HFFc6 (cell line): ENCODE measurements at regions not wholly inside any gene's neighbourhood (a gene's known extent, or its start where the extent isn't known, plus 50 kb on each side); places are given as distances from the start of the nearest gene placed in this dataset.
A peak's percentile ranks its signal among the peaks of the same experiment; 100 is the strongest.

ENCODE experiments used
- DNase-seq: peaks from one replicate; pipeline ENCODE4 v3.0.0-alpha.2; 2018
- H3K27ac Mint-ChIP-seq: 2 replicates; pipeline ENCODE4 v1.8.0; 2020; ENCODE audit warnings: mild to moderate bottlenecking, mixed read lengths
- H3K27me3 Mint-ChIP-seq: 2 replicates; pipeline ENCODE4 v1.8.0; 2021; ENCODE audit warnings: mild to moderate bottlenecking, moderate library complexity, mixed read lengths; ENCODE audit not compliant: insufficient read depth
- H3K36me3 Mint-ChIP-seq: 2 replicates; pipeline ENCODE4 v1.8.0; 2021; ENCODE audit warnings: low read depth, mixed read lengths
- H3K4me1 Mint-ChIP-seq: 2 replicates; pipeline ENCODE4 v1.8.0; 2020; ENCODE audit warnings: low read depth, mixed read lengths
- H3K4me3 Mint-ChIP-seq: 2 replicates; pipeline ENCODE4 v1.8.0; 2020; ENCODE audit warnings: mild to moderate bottlenecking, moderate library complexity, mixed read lengths
- H3K9me3 Mint-ChIP-seq: 2 replicates; pipeline ENCODE4 v1.8.0; 2020; ENCODE audit warnings: mild to moderate bottlenecking, mixed read lengths
- TF ChIP-seq, protein P1 (sequence below): fragments of 200-600 bp; sonication (generic); IDR thresholded peaks from 2 replicates; pipeline ENCODE4 v1.5.0; 2021; ENCODE audit warnings: antibody characterized with exemption, mild to moderate bottlenecking

DNA sequence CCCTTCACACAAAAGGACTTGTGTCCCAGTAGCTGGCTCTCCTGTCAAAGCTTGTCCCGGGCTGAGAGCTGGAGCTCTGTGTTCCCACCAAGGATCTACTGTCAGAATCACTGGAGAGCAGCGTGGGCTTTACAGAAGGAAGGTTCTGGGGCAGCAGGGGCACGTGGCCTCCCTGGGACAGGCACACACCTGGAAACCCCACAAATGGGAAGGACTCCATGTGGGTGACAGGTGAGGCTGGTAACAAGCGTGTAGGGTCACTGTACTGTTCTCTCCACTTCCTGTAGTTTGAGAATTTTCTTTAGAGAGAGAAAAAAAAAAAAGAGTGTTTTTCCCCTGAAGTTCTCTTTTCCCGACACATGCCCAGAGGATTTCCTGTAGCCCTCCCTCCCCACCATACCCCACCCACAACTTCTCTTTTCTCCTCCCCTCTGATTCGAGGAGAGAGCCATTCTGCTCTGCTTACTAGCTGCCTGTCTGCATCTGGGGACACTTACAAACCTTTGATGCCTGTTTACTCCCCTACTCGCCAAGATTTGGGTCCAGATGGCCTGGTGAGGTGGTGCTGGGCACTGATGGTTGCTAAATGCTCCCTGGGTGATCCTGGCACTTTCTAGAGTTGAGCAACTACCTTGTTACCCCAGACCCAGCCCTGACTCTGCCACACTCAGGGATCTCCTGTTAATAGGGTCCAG lies 84.1 kb upstream of the SIRPA start:
- Mint-ChIP-seq H3K4me3 (peak overlapping the region; percentile 32; the same call in 1 of the 2 replicates), H3K36me3 (no peaks in the 10 kb centered on the region), H3K4me1 (peaks cover 89% of the 10 kb centered on the region), H3K27me3 (no peaks in the 10 kb centered on the region; the same call in none of the 2 replicates), H3K27ac (peak overlapping the region; percentile 86), H3K9me3 (no peaks in the 10 kb centered on the region)
- no peak for DNase-seq
- TF ChIP-seq, protein P1, sequence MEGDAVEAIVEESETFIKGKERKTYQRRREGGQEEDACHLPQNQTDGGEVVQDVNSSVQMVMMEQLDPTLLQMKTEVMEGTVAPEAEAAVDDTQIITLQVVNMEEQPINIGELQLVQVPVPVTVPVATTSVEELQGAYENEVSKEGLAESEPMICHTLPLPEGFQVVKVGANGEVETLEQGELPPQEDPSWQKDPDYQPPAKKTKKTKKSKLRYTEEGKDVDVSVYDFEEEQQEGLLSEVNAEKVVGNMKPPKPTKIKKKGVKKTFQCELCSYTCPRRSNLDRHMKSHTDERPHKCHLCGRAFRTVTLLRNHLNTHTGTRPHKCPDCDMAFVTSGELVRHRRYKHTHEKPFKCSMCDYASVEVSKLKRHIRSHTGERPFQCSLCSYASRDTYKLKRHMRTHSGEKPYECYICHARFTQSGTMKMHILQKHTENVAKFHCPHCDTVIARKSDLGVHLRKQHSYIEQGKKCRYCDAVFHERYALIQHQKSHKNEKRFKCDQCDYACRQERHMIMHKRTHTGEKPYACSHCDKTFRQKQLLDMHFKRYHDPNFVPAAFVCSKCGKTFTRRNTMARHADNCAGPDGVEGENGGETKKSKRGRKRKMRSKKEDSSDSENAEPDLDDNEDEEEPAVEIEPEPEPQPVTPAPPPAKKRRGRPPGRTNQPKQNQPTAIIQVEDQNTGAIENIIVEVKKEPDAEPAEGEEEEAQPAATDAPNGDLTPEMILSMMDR = no peak

DNA sequence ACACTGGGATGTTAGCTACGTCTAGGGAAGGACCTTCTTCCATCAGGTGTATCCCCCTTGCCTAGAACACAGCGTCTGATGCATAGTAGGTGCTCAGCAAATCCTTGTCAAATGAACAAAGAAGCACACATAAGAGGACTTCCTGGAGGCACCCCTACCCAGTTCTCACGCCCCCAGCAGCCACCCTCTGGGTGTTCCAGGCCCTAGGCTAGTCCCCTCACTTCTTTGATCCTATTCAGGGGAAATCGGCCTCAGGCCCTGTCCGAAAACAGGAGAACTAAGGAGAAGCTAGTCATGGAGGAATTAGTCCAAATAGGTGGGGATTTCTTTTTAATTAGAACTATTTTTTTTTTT lies 84.7 kb upstream of the SIRPA start:
- no peaks in the 10 kb centered on the region; the same call in none of the 2 replicates for H3K27me3 Mint-ChIP-seq
- no peaks in the 10 kb centered on the region for H3K36me3 Mint-ChIP-seq
- H3K4me1 Mint-ChIP-seq = peaks cover 84% of the 10 kb centered on the region
- peak overlapping the region; percentile 86 for H3K27ac Mint-ChIP-seq
- H3K9me3 Mint-ChIP-seq = no peaks in the 10 kb centered on the region
- TF ChIP-seq, protein P1 = no peak
- H3K4me3 Mint-ChIP-seq = peak overlapping the region; percentile 76
- no peak for DNase-seq

DNA sequence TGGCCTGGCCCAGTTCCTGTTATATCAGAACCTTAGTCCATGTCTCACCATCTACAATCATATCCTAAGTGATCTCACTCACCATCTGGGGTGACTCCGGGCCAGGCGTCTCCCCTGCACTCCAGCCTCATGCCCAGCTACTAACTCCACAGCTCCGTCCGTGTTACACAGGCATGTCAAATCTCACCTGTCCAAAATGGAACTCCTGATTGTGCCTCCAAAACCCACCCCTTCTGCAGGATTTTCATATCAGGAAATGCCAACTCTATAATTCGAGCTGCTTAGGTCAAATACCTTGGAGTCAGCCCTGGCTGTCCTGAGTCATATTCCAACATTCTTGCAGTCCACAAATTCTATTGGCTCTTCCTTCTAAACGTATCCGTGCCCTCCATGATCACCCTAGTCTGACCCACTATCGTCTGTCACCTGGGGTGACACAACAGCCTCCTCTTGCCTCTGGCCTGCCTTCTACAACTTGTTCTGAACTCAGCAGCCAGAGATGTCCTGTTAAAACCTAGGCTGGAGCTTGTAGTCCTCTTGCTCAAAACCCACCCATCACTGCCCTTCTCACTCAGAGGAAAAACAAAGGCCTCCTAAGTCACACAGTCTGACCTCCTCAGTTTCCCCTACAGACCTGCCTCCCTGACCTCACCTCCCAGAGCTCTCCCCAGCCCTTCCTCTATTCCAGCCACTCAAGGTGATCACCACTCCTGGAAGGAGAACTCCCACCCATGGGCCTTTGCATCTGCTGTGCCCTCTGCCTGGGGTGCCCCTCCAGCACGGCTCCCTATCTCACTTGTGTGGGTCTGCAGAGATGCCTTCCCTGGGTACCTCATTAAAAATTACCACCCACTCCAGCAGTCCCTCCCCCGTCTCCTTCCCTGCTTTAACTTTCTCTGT lies 85.3 kb upstream of the SIRPA start:
- TF ChIP-seq, protein P1 = no peak
- no peaks in the 10 kb centered on the region for H3K36me3 Mint-ChIP-seq
- DNase-seq = peak; percentile 63
- no peaks in the 10 kb centered on the region; the same call in none of the 2 replicates for H3K27me3 Mint-ChIP-seq
- peaks cover 78% of the 10 kb centered on the region for H3K4me1 Mint-ChIP-seq
- H3K27ac Mint-ChIP-seq = peak overlapping the region; percentile 86
- no peaks in the 10 kb centered on the region for H3K9me3 Mint-ChIP-seq
- peak overlapping the region; percentile 76 for H3K4me3 Mint-ChIP-seq

DNA sequence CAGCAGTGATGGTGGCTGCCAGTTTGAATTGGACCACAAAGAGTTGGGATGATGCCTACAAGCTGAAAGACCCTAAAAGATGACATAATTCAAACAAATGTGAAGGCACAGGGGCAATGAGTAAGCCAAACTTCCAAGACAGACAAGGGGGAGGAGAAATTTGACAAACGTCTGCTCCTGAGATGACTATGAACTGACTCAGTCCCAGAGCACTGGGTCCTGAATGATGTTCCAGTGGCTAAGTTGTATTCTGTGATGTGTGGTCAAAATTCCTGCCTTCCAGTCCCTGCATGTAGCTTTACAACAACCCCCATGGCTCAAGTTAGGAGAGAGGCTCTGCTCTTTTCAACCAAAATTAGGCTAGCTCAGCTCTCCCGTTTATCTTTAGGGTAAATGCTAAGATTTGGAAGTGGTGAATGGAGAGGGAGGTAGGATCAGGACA lies 86.1 kb upstream of the SIRPA start:
- DNase-seq = peak; percentile 86
- TF ChIP-seq, protein P1 = no peak
- peaks cover 2% of the 10 kb centered on the region for H3K27me3 Mint-ChIP-seq
- H3K4me1 Mint-ChIP-seq = peaks cover 72% of the 10 kb centered on the region
- H3K9me3 Mint-ChIP-seq = no peaks in the 10 kb centered on the region
- no peaks in the 10 kb centered on the region for H3K36me3 Mint-ChIP-seq
- H3K4me3 Mint-ChIP-seq = peak overlapping the region; percentile 76
- H3K27ac Mint-ChIP-seq = peak overlapping the region; percentile 86

DNA sequence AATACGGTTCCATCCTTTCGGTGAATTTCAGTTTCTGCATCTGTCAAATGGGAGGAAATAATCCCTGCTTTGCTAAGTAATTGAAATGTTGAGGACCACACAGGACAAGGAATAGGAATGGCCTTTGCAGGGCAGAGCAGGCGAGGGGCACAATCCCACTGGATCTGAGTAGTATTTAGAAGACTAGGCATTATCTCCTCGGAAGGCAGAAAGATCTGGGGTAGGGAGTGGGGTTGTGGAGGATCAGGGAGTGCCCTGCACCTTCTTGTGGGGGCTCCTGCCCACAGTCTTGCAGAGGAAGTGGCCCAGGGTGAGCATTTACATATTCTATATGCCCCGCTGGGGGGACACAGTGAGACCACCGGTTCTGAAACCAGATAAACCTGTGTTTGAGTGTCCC lies 87.1 kb upstream of the SIRPA start:
- H3K27me3 Mint-ChIP-seq = peaks cover 2% of the 10 kb centered on the region
- H3K9me3 Mint-ChIP-seq = no peaks in the 10 kb centered on the region
- peaks cover 62% of the 10 kb centered on the region for H3K4me1 Mint-ChIP-seq
- no peaks in the 10 kb centered on the region for H3K36me3 Mint-ChIP-seq
- TF ChIP-seq, protein P1 = no peak
- DNase-seq = no peak
- no peak overlapping the region for H3K27ac Mint-ChIP-seq
- no peak overlapping the region for H3K4me3 Mint-ChIP-seq
